ENCODE measurements at regions not wholly inside any gene's neighbourhood (a gene's known extent, or its start where the extent isn't known, plus 50 kb on each side); places are given as distances from the start of the nearest gene placed in this dataset.

GRCh38 chr15:70426096-70426821, 328.5 kb upstream of the TLE3 start:
- TF ChIP-seq GATA3 (IDR thresholded peaks at IDR 0.05; ENCODE audit: low read depth, low read length) (no peak), GATA2 (IDR thresholded peaks at IDR 0.05; ENCODE audit: low read depth, low read length) (no peak)
